H54 (cell line): ENCODE measurements at regions not wholly inside any gene's neighbourhood (a gene's known extent, or its start where the extent isn't known, plus 50 kb on each side); places are given as distances from the start of the nearest gene placed in this dataset.

Experiments
- DNase-seq: peaks from one replicate; pipeline ENCODE4 v3.0.0; 2011; ENCODE audit warnings: low spot score, mixed read lengths; ENCODE audit not compliant: insufficient read length
- FAIRE-seq: peaks from 3 replicates; lab custom pipeline; 2011; peaks lifted over from hg19 to GRCh38; lab: Jason Lieb, UNC
- POLR2A ChIP-seq: IDR thresholded peaks from 2 replicates; pipeline ENCODE4 v1.6.1; 2011; ENCODE audit warnings: low read depth, mild to moderate bottlenecking, low read length

- TF ChIP-seq POLR2A, result no peak
- FAIRE-seq, result no peak
- no peak for DNase-seq
Measured at GRCh38 chr3:11089931-11090330, 64.4 kb upstream of the HRH1 start.

GRCh38 chr3:11090551-11090950, 63.7 kb upstream of the HRH1 start:
- DNase-seq (no peak), FAIRE-seq (no peak)
- no peak for TF ChIP-seq POLR2A

- FAIRE-seq (no peak), DNase-seq (no peak)
- no peak for TF ChIP-seq POLR2A
Measured at GRCh38 chr3:11091088-11091590, 63.2 kb upstream of the HRH1 start.

GRCh38 chr3:11091791-11092190, 62.5 kb upstream of the HRH1 start:
- TF ChIP-seq POLR2A, result no peak
- FAIRE-seq, result no peak
- no peak for DNase-seq

GRCh38 chr3:11093823-11094340, 60.4 kb upstream of the HRH1 start:
- no peak for TF ChIP-seq POLR2A
- no peak for FAIRE-seq
- DNase-seq, result no peak

GRCh38 chr3:11095932-11096265, 58.4 kb upstream of the HRH1 start:
- DNase-seq, result no peak
- TF ChIP-seq POLR2A, result no peak
- no peak for FAIRE-seq

- FAIRE-seq (peak; percentile 60), DNase-seq (peak; percentile 91)
- peak; percentile 31; the same call in 1 of the 2 replicates for TF ChIP-seq POLR2A
Measured at GRCh38 chr3:11096266-11097139, 57.8 kb upstream of the HRH1 start.

GRCh38 chr3:11099306-11099705, 55.0 kb upstream of the HRH1 start:
- FAIRE-seq, result no peak
- no peak for TF ChIP-seq POLR2A

More at GRCh38 chr3:11099306-11099705, 55.0 kb upstream of the HRH1 start:
- no peak for DNase-seq
